Kidney tubule cell (primary cell): ENCODE measurements at regions not wholly inside any gene's neighbourhood (a gene's known extent, or its start where the extent isn't known, plus 50 kb on each side); places are given as distances from the start of the nearest gene placed in this dataset.

Experiments
- DNase-seq: peaks from one replicate; pipeline ENCODE4 v3.0.0-alpha.2; 2018; ENCODE audit warnings: low spot score

GRCh38 chr4:56240554-56241174, 146.6 kb downstream of the AASDH start:
- peak; percentile 9 for DNase-seq

- DNase-seq: no peak
Measured at GRCh38 chr4:56238251-56238650, 149.0 kb downstream of the AASDH start.

- DNase-seq: no peak
Measured at GRCh38 chr4:56235725-56236124, 151.6 kb downstream of the AASDH start.

GRCh38 chr4:56235011-56235410, 152.3 kb downstream of the AASDH start:
- DNase-seq: no peak

GRCh38 chr4:56234098-56234497, 153.2 kb downstream of the AASDH start:
- DNase-seq: no peak

- DNase-seq: no peak
Measured at GRCh38 chr4:56231410-56231809, 155.9 kb downstream of the AASDH start.

- DNase-seq: no peak
Measured at GRCh38 chr4:56229947-56230346, 157.3 kb downstream of the AASDH start.

GRCh38 chr4:56227301-56227835, 159.9 kb downstream of the AASDH start:
- DNase-seq: no peak

- DNase-seq: no peak
Measured at GRCh38 chr4:56226579-56226978, 160.7 kb downstream of the AASDH start.

- DNase-seq: no peak
Measured at GRCh38 chr4:56224641-56225040, 162.7 kb downstream of the AASDH start.

GRCh38 chr4:56222514-56222913, 164.8 kb downstream of the AASDH start:
- peak; percentile 42 for DNase-seq

- no peak for DNase-seq
Measured at GRCh38 chr4:56220261-56220660, 167.0 kb downstream of the AASDH start.

GRCh38 chr4:56219447-56219846, 167.8 kb downstream of the AASDH start:
- no peak for DNase-seq

- DNase-seq: no peak
Measured at GRCh38 chr4:56218230-56218895, 168.9 kb downstream of the AASDH start.

- DNase-seq: no peak
Measured at GRCh38 chr4:56217343-56217890, 169.9 kb downstream of the AASDH start.

GRCh38 chr4:56215901-56216300, 171.4 kb downstream of the AASDH start:
- peak; percentile 13 for DNase-seq

- no peak for DNase-seq
Measured at GRCh38 chr4:56215141-56215783, 172.0 kb downstream of the AASDH start.

GRCh38 chr4:56213543-56213942, 173.7 kb downstream of the AASDH start:
- DNase-seq: no peak

- DNase-seq: no peak
Measured at GRCh38 chr4:56212774-56213173, 174.5 kb downstream of the AASDH start.

- DNase-seq: no peak
Measured at GRCh38 chr4:56211202-56211601, 176.1 kb downstream of the AASDH start.

- DNase-seq: no peak
Measured at GRCh38 chr4:56210397-56210796, 176.9 kb downstream of the AASDH start.

GRCh38 chr4:56209767-56210166, 177.5 kb downstream of the AASDH start:
- no peak for DNase-seq

- DNase-seq: no peak
Measured at GRCh38 chr4:56208103-56208502, 179.2 kb downstream of the AASDH start.
